ENCODE measurements at regions not wholly inside any gene's neighbourhood (a gene's known extent, or its start where the extent isn't known, plus 50 kb on each side); places are given as distances from the start of the nearest gene placed in this dataset. TPM values are rescaled to one million over a fixed set of nuclear protein-coding genes. Genes with fewer than 3 reads are reported as not detected.

DNA sequence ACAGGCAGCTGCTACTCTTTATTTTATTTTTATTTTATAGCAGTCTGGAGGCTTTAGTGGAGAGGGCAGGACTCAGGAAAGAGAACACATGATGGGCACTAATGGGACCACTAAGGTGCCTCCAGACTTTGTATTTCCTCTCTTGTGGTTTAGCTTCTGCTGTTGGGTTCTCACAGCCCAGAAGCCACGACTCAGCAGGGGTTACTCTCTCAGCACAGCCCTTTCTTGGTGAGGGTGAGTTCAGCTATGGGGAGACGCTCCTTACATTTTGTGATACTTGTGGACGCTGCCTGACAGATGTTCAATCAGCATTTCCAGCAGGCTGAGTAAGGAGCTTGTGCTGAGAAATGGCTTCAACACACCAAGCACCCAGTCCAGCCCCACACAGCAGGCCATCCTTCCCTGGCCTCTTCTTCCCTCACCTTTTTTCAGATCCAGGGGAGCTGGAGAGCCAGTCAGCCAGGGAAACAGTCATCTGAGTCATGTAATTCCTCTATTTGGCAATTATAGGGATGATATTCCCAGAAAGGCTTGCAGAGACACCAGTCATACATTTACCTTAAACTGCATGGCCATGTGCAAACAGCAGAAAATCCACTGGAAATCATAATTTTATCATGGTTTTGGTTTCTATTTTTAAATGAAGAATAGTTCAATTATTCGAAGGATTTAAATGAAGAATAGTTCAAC is 53.2 kb upstream of the RAB3GAP2 start:
- no peak overlapping the region for H3K4me3 ChIP-seq (ENCODE audit: low read depth, low read length)
- TF ChIP-seq, protein P1, sequence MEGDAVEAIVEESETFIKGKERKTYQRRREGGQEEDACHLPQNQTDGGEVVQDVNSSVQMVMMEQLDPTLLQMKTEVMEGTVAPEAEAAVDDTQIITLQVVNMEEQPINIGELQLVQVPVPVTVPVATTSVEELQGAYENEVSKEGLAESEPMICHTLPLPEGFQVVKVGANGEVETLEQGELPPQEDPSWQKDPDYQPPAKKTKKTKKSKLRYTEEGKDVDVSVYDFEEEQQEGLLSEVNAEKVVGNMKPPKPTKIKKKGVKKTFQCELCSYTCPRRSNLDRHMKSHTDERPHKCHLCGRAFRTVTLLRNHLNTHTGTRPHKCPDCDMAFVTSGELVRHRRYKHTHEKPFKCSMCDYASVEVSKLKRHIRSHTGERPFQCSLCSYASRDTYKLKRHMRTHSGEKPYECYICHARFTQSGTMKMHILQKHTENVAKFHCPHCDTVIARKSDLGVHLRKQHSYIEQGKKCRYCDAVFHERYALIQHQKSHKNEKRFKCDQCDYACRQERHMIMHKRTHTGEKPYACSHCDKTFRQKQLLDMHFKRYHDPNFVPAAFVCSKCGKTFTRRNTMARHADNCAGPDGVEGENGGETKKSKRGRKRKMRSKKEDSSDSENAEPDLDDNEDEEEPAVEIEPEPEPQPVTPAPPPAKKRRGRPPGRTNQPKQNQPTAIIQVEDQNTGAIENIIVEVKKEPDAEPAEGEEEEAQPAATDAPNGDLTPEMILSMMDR (IDR thresholded peaks at IDR 0.05; ENCODE audit: insufficient read depth, low read length): no peak
- DNase-seq (ENCODE audit: low read depth): no peak

DNA sequence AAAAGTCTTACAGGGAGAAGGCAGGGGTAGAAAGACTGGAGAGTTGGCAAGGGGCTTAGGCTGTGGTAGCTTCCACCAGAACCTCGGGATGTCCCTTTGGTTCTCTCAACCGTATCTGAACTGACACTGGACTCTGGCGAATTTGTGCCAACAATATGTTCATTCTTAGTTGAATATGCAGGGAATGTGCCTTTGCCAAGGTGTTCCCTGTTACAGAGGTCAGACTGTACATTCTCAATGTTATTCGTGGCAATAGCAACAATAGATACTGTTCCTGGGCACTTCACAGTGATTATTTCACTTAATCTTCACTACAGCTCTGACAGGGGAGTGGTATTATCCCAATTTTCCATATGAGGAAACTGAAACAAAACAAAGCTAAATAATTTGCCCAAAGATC is 51.5 kb upstream of the RAB3GAP2 start:
- TF ChIP-seq, protein P1 (IDR thresholded peaks at IDR 0.05; ENCODE audit: insufficient read depth, low read length): no peak
- DNase-seq (ENCODE audit: low read depth): no peak
- H3K4me3 ChIP-seq (ENCODE audit: low read depth, low read length): no peak overlapping the region

DNA sequence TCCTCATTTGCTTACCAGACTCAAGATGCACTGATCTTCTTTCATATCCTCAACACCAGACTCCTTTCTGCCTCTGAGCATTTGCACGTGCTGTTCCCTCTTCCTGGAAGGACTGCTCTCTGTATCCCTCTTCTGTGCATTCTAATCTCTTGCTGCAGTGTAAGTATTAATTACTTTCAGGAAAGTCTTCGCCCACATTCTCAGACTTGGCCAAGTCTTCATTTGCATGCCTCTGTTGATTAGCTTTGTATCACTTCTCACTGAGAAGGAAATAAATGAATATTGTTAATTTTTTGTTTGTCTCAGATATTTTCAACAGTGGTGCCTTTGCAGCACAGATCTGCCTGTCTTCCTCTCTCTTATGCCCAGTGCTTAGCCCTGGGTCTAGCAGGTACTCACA is 50.3 kb upstream of the RAB3GAP2 start:
- no peak for DNase-seq (ENCODE audit: low read depth)
- TF ChIP-seq, protein P1 (IDR thresholded peaks at IDR 0.05; ENCODE audit: insufficient read depth, low read length): no peak
- no peak overlapping the region for H3K4me3 ChIP-seq (ENCODE audit: low read depth, low read length)

Small RNA genes lying in the stretch of these regions (small RNA-seq; reads per million reads assigned to genes)
- gene AC096644.2: not detected
